Testis (tissue), 2 donors: ENCODE measurements at regions not wholly inside any gene's neighbourhood (a gene's known extent, or its start where the extent isn't known, plus 50 kb on each side); places are given as distances from the start of the nearest gene placed in this dataset.

Experiments used
- CTCF ChIP-seq, 3 experiments: fragments of 450-650 bp in 2 of 3; fragments of 200-600 bp in 1 of 3; sonication (generic) in 1 of 3; IDR thresholded peaks; one replicate each; pipeline ENCODE4 v1.5.1; 2016 to 2019; ENCODE audit warnings: antibody characterized with exemption in 3 of 3, mild to moderate bottlenecking in 2 of 3, moderate library complexity in 1 of 3
- POLR2A ChIP-seq: fragments of 450-650 bp; IDR thresholded peaks from one replicate; pipeline ENCODE4 v1.6.1; 2017; ENCODE audit warnings: antibody characterized with exemption, mild to moderate bottlenecking, moderate library complexity

DNA sequence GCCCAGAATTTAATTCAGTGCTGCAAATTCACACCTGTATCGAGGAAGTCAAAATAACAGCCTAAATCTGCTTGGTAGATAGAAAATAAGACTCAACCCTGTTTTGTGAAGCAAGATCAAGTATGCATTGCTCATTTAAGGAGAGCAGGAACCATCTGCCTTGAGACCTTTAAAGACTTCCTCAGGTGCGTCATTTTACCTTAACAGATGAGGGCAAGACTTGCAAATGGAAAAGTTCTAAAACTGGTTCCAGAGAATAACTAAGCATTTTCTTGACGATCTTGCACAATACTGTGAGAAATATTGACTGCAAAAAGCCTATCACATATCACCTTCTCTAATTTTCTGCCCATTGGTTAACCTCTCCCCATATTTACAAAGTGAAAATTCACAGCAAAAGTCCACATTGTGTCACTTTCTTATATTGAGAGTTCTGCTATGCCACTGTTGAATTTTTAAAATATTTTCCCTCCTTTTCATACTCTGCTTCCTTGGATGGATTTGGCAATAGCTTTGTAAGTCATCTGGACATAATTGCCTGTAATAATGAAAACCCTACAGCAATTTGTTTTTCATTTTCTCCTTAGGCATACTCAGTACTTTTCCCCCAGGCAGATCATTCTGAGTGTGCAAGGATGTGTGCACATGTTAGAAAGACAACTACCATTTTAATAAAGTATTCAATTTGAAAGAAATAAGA is 234.2 kb downstream of the AASDHPPT start:
- TF ChIP-seq CTCF (IDR thresholded peaks at IDR 0.05) = no peak
- no peak for TF ChIP-seq POLR2A
